Neural progenitor cell (in vitro differentiated cells): ENCODE measurements at regions not wholly inside any gene's neighbourhood (a gene's known extent, or its start where the extent isn't known, plus 50 kb on each side); places are given as distances from the start of the nearest gene placed in this dataset.
A peak's percentile ranks its signal among the peaks of the same experiment; 100 is the strongest.

Source experiments
- DNase-seq: peaks from one replicate; pipeline ENCODE4 v3.0.0-alpha.2; 2016; ENCODE audit warnings: low spot score
- H2AFZ ChIP-seq: fragments of 200-600 bp; sonication (generic); replicated peaks from 2 replicates; pipeline ENCODE4 v1.6.1; 2016; ENCODE audit warnings: antibody characterized with exemption
- H3F3A ChIP-seq: fragments of 200-600 bp; sonication (generic); 2 replicates; pipeline ENCODE4 v1.6.1; 2016; ENCODE audit warnings: antibody characterized with exemption, low read depth
- H3K27ac ChIP-seq: fragments of 200-600 bp; sonication (generic); 2 replicates; pipeline ENCODE4 v1.5.1; 2016; ENCODE audit warnings: mild to moderate bottlenecking
- H3K27me3 ChIP-seq: fragments of 200-600 bp; sonication (generic); 2 replicates; pipeline ENCODE4 v1.6.1; 2016; ENCODE audit warnings: mild to moderate bottlenecking, moderate library complexity
- H3K36me3 ChIP-seq: fragments of 200-600 bp; sonication (generic); 2 replicates; pipeline ENCODE4 v1.5.1; 2016
- H3K4me1 ChIP-seq: fragments of 200-600 bp; sonication (generic); 2 replicates; pipeline ENCODE4 v1.6.1; 2016; ENCODE audit warnings: mixed run types
- H3K4me2 ChIP-seq: fragments of 200-600 bp; sonication (generic); 2 replicates; pipeline ENCODE4 v1.6.1; 2016
- H3K4me3 ChIP-seq: fragments of 200-600 bp; sonication (generic); 2 replicates; pipeline ENCODE4 v1.5.1; 2016
- H3K79me2 ChIP-seq: fragments of 200-600 bp; sonication (generic); 2 replicates; pipeline ENCODE4 v1.6.1; 2016; ENCODE audit warnings: low read depth
- H3K9ac ChIP-seq: fragments of 200-600 bp; sonication (generic); 2 replicates; pipeline ENCODE4 v1.6.1; 2016
- H3K9me3 ChIP-seq: fragments of 200-600 bp; sonication (generic); 2 replicates; pipeline ENCODE4 v1.5.1; 2016; ENCODE audit warnings: low read depth
- H4K20me1 ChIP-seq: fragments of 200-600 bp; sonication (generic); 2 replicates; pipeline ENCODE4 v1.6.1; 2016; ENCODE audit warnings: low read depth
- H3K27ac Mint-ChIP-seq: 3 replicates; pipeline ENCODE4 v1.8.0; 2021; ENCODE audit warnings: mixed read lengths
- H3K27me3 Mint-ChIP-seq: 2 replicates; pipeline ENCODE4 v1.8.0; 2022; ENCODE audit warnings: low read depth, mild to moderate bottlenecking, inconsistent platforms, moderate library complexity, mixed read lengths; ENCODE audit not compliant: insufficient read depth
- H3K36me3 Mint-ChIP-seq: 3 replicates; pipeline ENCODE4 v1.8.0; 2021; ENCODE audit warnings: mixed read lengths
- H3K4me1 Mint-ChIP-seq: 3 replicates; pipeline ENCODE4 v1.8.0; 2021; ENCODE audit warnings: mixed read lengths
- H3K4me3 Mint-ChIP-seq: 3 replicates; pipeline ENCODE4 v1.8.0; 2021; ENCODE audit warnings: mild to moderate bottlenecking, moderate library complexity, mixed read lengths
- H3K9me3 Mint-ChIP-seq: 3 replicates; pipeline ENCODE4 v1.8.0; 2020; ENCODE audit warnings: mixed read lengths
- EZH2 ChIP-seq: fragments of 200-600 bp; sonication (generic); IDR thresholded peaks from 2 replicates; pipeline ENCODE4 v1.6.1; 2017; ENCODE audit warnings: antibody characterized with exemption, mild to moderate bottlenecking, moderate library complexity
- EZH2phosphoT487 ChIP-seq: fragments of 200-600 bp; sonication (generic); IDR thresholded peaks from 2 replicates; pipeline ENCODE4 v1.6.1; 2017; ENCODE audit warnings: antibody characterized with exemption
- TF ChIP-seq, protein P1 (sequence below): fragments of 200-600 bp; sonication (generic); IDR thresholded peaks from 2 replicates; pipeline ENCODE4 v1.5.1; 2017; ENCODE audit warnings: antibody characterized with exemption, mild to moderate bottlenecking

- H3K36me3 ChIP-seq, result no peaks in the 10 kb centered on the region
- no peak overlapping the region for H3K27ac Mint-ChIP-seq
- no peak for DNase-seq
- no peak overlapping the region for H3K9ac ChIP-seq
- H3K4me1 Mint-ChIP-seq, result peaks cover 9% of the 10 kb centered on the region
- no peak overlapping the region for H2AFZ ChIP-seq
- H3K36me3 Mint-ChIP-seq, result no peaks in the 10 kb centered on the region
- no peaks in the 10 kb centered on the region for H3K79me2 ChIP-seq
- H3K9me3 Mint-ChIP-seq, result peaks cover 15% of the 10 kb centered on the region
- TF ChIP-seq, protein P1, sequence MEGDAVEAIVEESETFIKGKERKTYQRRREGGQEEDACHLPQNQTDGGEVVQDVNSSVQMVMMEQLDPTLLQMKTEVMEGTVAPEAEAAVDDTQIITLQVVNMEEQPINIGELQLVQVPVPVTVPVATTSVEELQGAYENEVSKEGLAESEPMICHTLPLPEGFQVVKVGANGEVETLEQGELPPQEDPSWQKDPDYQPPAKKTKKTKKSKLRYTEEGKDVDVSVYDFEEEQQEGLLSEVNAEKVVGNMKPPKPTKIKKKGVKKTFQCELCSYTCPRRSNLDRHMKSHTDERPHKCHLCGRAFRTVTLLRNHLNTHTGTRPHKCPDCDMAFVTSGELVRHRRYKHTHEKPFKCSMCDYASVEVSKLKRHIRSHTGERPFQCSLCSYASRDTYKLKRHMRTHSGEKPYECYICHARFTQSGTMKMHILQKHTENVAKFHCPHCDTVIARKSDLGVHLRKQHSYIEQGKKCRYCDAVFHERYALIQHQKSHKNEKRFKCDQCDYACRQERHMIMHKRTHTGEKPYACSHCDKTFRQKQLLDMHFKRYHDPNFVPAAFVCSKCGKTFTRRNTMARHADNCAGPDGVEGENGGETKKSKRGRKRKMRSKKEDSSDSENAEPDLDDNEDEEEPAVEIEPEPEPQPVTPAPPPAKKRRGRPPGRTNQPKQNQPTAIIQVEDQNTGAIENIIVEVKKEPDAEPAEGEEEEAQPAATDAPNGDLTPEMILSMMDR, result no peak
- TF ChIP-seq EZH2, result no peak
- TF ChIP-seq EZH2phosphoT487, result no peak
- H3K4me3 Mint-ChIP-seq, result no peak overlapping the region
- H3K27ac ChIP-seq, result no peak overlapping the region
- H3K4me2 ChIP-seq, result no peak overlapping the region
- no peaks in the 10 kb centered on the region for H3K9me3 ChIP-seq
- peaks cover 5% of the 10 kb centered on the region for H3K27me3 Mint-ChIP-seq
- H3K4me3 ChIP-seq, result no peak overlapping the region
- H4K20me1 ChIP-seq, result no peaks in the 10 kb centered on the region
- H3F3A ChIP-seq, result no peaks in the 10 kb centered on the region
- H3K4me1 ChIP-seq, result no peaks in the 10 kb centered on the region
- no peaks in the 10 kb centered on the region for H3K27me3 ChIP-seq
Observed at GRCh38 chr4:18698119-18698883, 676.7 kb upstream of the LCORL start.

DNA sequence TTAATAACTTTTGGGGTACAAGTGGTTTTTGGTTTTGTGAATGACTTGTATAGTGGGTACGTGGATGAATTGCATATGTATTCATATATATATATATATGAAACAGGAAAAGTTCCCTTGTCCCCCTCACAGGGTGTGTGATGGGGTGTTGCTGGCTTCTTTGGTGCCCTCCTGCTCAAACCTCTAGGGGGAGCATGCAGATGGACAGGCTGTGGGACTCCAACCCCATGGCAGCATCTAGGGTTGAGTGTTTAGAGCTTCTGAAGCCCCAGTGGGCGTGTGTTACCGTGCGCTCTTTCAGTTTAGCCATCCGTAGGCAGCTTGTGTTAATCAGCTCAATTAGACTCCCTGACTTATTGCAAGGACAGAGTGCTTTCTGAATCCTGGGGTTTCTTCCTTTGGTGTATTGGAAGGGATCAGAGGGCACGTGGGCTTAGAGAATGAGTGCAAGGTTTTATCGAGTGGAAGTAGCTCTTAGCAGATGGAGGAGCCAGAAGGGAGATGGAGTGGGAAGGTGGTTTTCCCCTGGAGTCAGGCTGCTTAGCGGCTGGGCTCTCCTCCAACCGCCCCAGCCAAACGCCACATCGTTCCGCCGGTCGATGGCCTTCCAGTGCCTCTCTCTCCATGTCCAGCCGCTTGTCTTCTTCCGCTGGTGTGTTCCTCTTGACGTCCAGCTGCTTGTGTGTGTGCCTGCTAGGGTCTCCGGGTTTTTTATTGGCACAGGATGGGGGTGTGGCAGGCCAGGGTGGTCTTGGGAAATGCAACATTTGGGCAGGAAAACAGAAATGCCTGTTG lies 674.4 kb upstream of the LCORL start:
- peaks cover 6% of the 10 kb centered on the region for H3K4me1 ChIP-seq
- DNase-seq, result peak; percentile 15
- H3F3A ChIP-seq, result peaks cover 13% of the 10 kb centered on the region

DNA sequence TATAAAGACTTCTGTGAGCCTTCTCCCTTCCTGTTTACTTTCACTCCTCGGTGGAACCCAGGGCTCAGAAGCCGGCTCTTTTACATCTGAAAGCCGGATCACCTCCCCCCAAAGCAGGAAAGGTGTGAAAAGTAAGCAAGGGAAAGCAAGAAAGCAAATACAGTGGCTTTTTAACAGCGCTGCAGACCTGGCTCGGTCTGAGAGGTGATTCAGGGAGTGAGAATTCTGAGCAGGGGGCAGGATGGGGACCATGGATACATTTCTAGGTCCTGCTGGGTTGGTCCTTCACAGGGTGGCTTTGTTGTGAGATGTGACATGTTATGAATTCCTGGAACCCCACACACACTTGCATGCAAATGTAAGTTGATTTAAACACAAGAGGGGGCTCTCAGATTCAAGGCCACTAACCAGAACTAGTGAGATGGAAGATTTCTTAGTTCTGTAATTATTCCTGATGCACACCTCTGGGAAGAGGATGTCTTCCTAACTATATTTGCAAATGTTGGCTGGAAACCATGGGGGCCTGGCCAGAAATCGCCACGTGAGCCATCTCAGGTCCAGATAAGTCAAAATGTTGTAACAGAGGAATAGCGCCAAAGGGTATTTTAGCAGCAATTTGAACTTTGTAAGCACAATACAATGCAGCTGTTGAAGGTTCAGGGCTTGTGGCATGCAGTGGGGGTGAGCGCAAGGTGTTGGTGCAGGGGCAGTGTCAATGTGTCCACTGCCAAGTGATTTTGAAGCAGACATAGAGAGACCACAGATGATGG lies 670.1 kb upstream of the LCORL start:
- Histone ChIP-seq H2AFZ (peak overlapping the region; percentile 65), H3K9ac (no peak overlapping the region)

More for the DNA sequence above, 674.4 kb upstream of the LCORL start:
- Histone ChIP-seq H3K79me2 (no peaks in the 10 kb centered on the region), H3K27me3 (no peaks in the 10 kb centered on the region), H3K9me3 (no peaks in the 10 kb centered on the region), H3K4me2 (no peak overlapping the region), H4K20me1 (no peaks in the 10 kb centered on the region), H3K9ac (no peak overlapping the region), H3K27ac (no peak overlapping the region), H2AFZ (no peak overlapping the region), H3K4me3 (no peak overlapping the region), H3K36me3 (no peaks in the 10 kb centered on the region)
- no peak for TF ChIP-seq EZH2
- TF ChIP-seq, protein P1, result peak; percentile 40
- H3K4me1 Mint-ChIP-seq, result peaks cover 21% of the 10 kb centered on the region
- H3K9me3 Mint-ChIP-seq, result peaks cover 4% of the 10 kb centered on the region
- peaks cover 7% of the 10 kb centered on the region for H3K27me3 Mint-ChIP-seq
- H3K36me3 Mint-ChIP-seq, result no peaks in the 10 kb centered on the region
- no peak overlapping the region for H3K27ac Mint-ChIP-seq
- H3K4me3 Mint-ChIP-seq, result no peak overlapping the region

More for the DNA sequence above, 670.1 kb upstream of the LCORL start:
- peaks cover 4% of the 10 kb centered on the region for H3K9me3 Mint-ChIP-seq
- H3K36me3 Mint-ChIP-seq, result no peaks in the 10 kb centered on the region
- H3K4me3 ChIP-seq, result no peak overlapping the region
- peaks cover 4% of the 10 kb centered on the region for H3K27me3 Mint-ChIP-seq
- no peak for TF ChIP-seq EZH2
- TF ChIP-seq EZH2phosphoT487, result no peak
- TF ChIP-seq, protein P1, result no peak
- H3K4me1 ChIP-seq, result peaks cover 15% of the 10 kb centered on the region
- H3K27ac ChIP-seq, result no peak overlapping the region
- H3K36me3 ChIP-seq, result no peaks in the 10 kb centered on the region
- no peaks in the 10 kb centered on the region for H4K20me1 ChIP-seq
- peaks cover 16% of the 10 kb centered on the region for H3F3A ChIP-seq
- H3K27ac Mint-ChIP-seq, result peak overlapping the region; percentile 88
- H3K4me3 Mint-ChIP-seq, result peak overlapping the region; percentile 53
- H3K9me3 ChIP-seq, result no peaks in the 10 kb centered on the region
- H3K4me1 Mint-ChIP-seq, result peaks cover 35% of the 10 kb centered on the region
- no peaks in the 10 kb centered on the region for H3K27me3 ChIP-seq
- peak overlapping the region; percentile 27 for H3K4me2 ChIP-seq
- peak; percentile 9 for DNase-seq
- H3K79me2 ChIP-seq, result no peaks in the 10 kb centered on the region
